ENCODE measurements at regions not wholly inside any gene's neighbourhood (a gene's known extent, or its start where the extent isn't known, plus 50 kb on each side); places are given as distances from the start of the nearest gene placed in this dataset.

- no peak for DNase-seq (ENCODE audit: extremely low read depth, low read depth)
- TF ChIP-seq, protein P1, sequence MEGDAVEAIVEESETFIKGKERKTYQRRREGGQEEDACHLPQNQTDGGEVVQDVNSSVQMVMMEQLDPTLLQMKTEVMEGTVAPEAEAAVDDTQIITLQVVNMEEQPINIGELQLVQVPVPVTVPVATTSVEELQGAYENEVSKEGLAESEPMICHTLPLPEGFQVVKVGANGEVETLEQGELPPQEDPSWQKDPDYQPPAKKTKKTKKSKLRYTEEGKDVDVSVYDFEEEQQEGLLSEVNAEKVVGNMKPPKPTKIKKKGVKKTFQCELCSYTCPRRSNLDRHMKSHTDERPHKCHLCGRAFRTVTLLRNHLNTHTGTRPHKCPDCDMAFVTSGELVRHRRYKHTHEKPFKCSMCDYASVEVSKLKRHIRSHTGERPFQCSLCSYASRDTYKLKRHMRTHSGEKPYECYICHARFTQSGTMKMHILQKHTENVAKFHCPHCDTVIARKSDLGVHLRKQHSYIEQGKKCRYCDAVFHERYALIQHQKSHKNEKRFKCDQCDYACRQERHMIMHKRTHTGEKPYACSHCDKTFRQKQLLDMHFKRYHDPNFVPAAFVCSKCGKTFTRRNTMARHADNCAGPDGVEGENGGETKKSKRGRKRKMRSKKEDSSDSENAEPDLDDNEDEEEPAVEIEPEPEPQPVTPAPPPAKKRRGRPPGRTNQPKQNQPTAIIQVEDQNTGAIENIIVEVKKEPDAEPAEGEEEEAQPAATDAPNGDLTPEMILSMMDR (IDR thresholded peaks at IDR 0.05; ENCODE audit: low read depth, low read length), result no peak
These were observed 77.8 kb downstream of the C11orf91 start for GRCh38 chr11:33622806-33623205.

- DNase-seq (ENCODE audit: extremely low read depth, low read depth), result no peak
- TF ChIP-seq, protein P1 (IDR thresholded peaks at IDR 0.05; ENCODE audit: low read depth, low read length), result no peak
These were observed 78.4 kb downstream of the C11orf91 start for GRCh38 chr11:33622186-33622585.

GRCh38 chr11:33620423-33621171 is 80.0 kb downstream of the C11orf91 start:
- peak; percentile 18 for DNase-seq (ENCODE audit: extremely low read depth, low read depth)

DNA sequence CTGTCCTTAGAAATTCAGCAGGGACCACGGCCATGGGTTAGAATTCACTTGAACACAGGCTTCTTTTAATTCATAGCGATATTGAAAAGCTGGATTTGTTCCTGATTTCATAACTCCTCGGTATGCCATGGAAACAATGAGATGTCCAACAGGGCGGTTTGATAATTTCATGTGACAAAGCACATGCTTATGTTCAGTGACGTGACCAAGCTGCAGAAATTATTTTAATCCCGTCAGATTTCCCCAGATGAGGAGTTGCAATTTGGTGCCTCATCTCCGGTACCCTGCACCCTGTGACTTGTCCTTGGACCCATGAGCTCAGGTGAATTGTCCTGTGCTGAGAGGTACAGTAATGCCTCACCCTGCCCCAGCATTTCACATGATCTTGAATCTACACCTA is 81.7 kb downstream of the C11orf91 start:
- no peak for DNase-seq (ENCODE audit: extremely low read depth, low read depth)
- TF ChIP-seq, protein P1 (IDR thresholded peaks at IDR 0.05; ENCODE audit: low read depth, low read length), result no peak

More at GRCh38 chr11:33620423-33621171, 80.0 kb downstream of the C11orf91 start:
- TF ChIP-seq, protein P1 (IDR thresholded peaks at IDR 0.05; ENCODE audit: low read depth, low read length), result no peak

DNA sequence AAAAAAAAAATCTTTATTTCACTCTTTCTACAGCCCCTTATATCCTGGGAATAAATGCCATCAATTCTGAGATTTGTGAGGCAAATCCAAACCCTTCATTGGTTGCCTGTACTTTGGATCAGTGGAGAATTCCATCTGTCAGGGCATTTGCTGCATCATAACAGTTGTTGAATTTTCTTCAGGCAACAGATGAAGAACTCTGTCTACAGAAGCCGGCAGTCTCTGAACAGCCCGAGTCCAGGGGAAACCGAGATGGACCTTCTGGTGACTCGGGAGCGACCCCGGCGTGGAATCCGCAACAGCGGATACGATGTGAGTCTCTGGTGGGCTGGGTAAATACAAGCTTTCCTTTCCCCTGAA is 82.3 kb downstream of the C11orf91 start:
- TF ChIP-seq, protein P1 (IDR thresholded peaks at IDR 0.05; ENCODE audit: low read depth, low read length), result no peak
- no peak for DNase-seq (ENCODE audit: extremely low read depth, low read depth)

- TF ChIP-seq, protein P1 (IDR thresholded peaks at IDR 0.05; ENCODE audit: low read depth, low read length), result no peak
- DNase-seq (ENCODE audit: extremely low read depth, low read depth), result no peak
These were observed 82.8 kb downstream of the C11orf91 start for GRCh38 chr11:33617672-33618350.

DNA sequence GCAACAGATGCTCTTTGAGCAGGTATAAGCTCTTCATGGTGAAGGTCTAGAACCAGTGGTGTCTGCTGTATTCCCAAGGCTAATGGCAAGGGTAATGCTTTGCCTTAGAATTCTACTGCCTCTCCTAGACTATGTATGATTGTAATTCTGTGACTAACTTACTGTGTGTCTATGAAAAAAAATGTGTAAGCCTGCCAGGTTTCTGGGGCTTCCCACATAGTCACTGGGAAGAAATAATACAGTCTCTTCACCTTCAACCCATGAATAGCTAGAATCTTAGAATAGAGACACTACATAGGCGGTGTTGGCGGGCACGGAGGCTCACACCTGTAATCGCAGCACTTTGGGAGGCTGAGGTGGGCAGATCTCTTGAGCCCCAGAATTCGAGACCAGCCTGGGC is 84.1 kb downstream of the C11orf91 start:
- no peak for DNase-seq (ENCODE audit: extremely low read depth, low read depth)
- TF ChIP-seq, protein P1 (IDR thresholded peaks at IDR 0.05; ENCODE audit: low read depth, low read length), result no peak

All from AG09319 (cell line).